PC-3 (cell line): ENCODE measurements at regions not wholly inside any gene's neighbourhood (a gene's known extent, or its start where the extent isn't known, plus 50 kb on each side); places are given as distances from the start of the nearest gene placed in this dataset.

ENCODE experiments used
- ATAC-seq: fragments of 200-7000 bp; cut with Tn5 transposase; 2 replicates; pipeline ENCODE4 v1.9.1; 2020; ENCODE audit warnings: mild to moderate bottlenecking, moderate library complexity
- BruUV-seq: library from RNA; stranded (reverse); fragments of 400-500 nt; replicated peaks from 2 replicates; lab custom pipeline; 2021; lab: Mats Ljungman, UMichigan
- CTCF ChIA-PET: fragments of 300-600 bp; sonication (Branson Sonifier 250); formaldehyde crosslinking; loops from one replicate; lab custom pipeline; 2022; ENCODE audit warnings: antibody characterized with exemption; lab: Charles Lee
- POLR2A ChIA-PET: fragments of 300-600 bp; sonication (Branson Sonifier 250); formaldehyde crosslinking; loops from one replicate; lab custom pipeline; 2022; ENCODE audit warnings: antibody characterized with exemption; ENCODE audit not compliant: unreplicated experiment; lab: Charles Lee
- DNase-seq: peaks from one replicate; pipeline ENCODE4 v3.0.0-alpha.2; 2015
- H2AFZ ChIP-seq: fragments of 300-600 bp; sonication (generic); 2 replicates; pipeline ENCODE4 v1.6.0; 2016; ENCODE audit warnings: antibody characterized with exemption, low read length
- H3F3A ChIP-seq: fragments of 300-600 bp; sonication (generic); one replicate; pipeline ENCODE4 v1.6.0; 2017; ENCODE audit warnings: antibody characterized with exemption, low read length, control low read depth, mild to moderate bottlenecking; ENCODE audit not compliant: unreplicated experiment
- H3K27ac ChIP-seq: fragments of 300-600 bp; sonication (generic); 2 replicates; pipeline ENCODE4 v1.5.1; 2016; ENCODE audit warnings: mild to moderate bottlenecking, low read length
- H3K27me3 ChIP-seq: fragments of 300-600 bp; sonication (generic); 2 replicates; pipeline ENCODE4 v1.6.1; 2016; ENCODE audit warnings: low read length, mixed read lengths
- H3K36me3 ChIP-seq: fragments of 300-600 bp; sonication (generic); 2 replicates; pipeline ENCODE4 v1.6.1; 2016; ENCODE audit warnings: low read depth, mixed run types, low read length, mixed read lengths
- H3K4me1 ChIP-seq: fragments of 300-600 bp; sonication (generic); 2 replicates; pipeline ENCODE4 v1.5.1; 2016; ENCODE audit warnings: low read length; ENCODE audit not compliant: insufficient read depth
- H3K4me2 ChIP-seq: fragments of 300-600 bp; sonication (generic); 2 replicates; pipeline ENCODE4 v1.6.0; 2016; ENCODE audit warnings: low read length
- H3K4me3 ChIP-seq: fragments of 300-600 bp; sonication (generic); 2 replicates; pipeline ENCODE4 v1.5.1; 2016; ENCODE audit warnings: mild to moderate bottlenecking, low read length, mixed read lengths
- H3K79me2 ChIP-seq: fragments of 300-600 bp; sonication (generic); 2 replicates; pipeline ENCODE4 v1.6.1; 2017; ENCODE audit warnings: low read length, mixed read lengths
- H3K9ac ChIP-seq: fragments of 300-600 bp; sonication (generic); 2 replicates; pipeline ENCODE4 v1.6.0; 2016; ENCODE audit warnings: mild to moderate bottlenecking, low read length
- H3K9me2 ChIP-seq: fragments of 300-600 bp; sonication (generic); replicated peaks from 2 replicates; pipeline ENCODE4 v1.6.1; 2016; ENCODE audit warnings: mixed run types, low read length, mixed read lengths
- H3K9me3 ChIP-seq: fragments of 300-600 bp; sonication (generic); 2 replicates; pipeline ENCODE4 v1.6.1; 2016; ENCODE audit warnings: low read length, mixed read lengths
- H4K20me1 ChIP-seq: fragments of 300-600 bp; sonication (generic); 2 replicates; pipeline ENCODE4 v1.6.1; 2016; ENCODE audit warnings: low read length, mixed read lengths
- CTCF ChIP-seq: fragments of 300-600 bp; sonication (generic); conservative IDR thresholded peaks from 2 replicates; pipeline ENCODE4 v1.5.1; 2017; ENCODE audit warnings: antibody characterized with exemption, low read depth, mild to moderate bottlenecking, low read length
- EZH2 ChIP-seq: fragments of 300-600 bp; sonication (generic); IDR thresholded peaks from one replicate; pipeline ENCODE4 v1.6.1; 2017; ENCODE audit warnings: antibody characterized with exemption, mild to moderate bottlenecking, low read length; ENCODE audit not compliant: unreplicated experiment
- EZH2phosphoT487 ChIP-seq: fragments of 300-600 bp; sonication (generic); IDR thresholded peaks from 2 replicates; pipeline ENCODE4 v1.6.1; 2018; ENCODE audit warnings: mild to moderate bottlenecking, antibody characterized with exemption, low read length, borderline replicate concordance
- intact Hi-C: fragments of 100-400 bp; cut with micrococcal nuclease; formaldehyde crosslinking; loops from 2 replicates; pipeline ENCODE4 v1.9.0; 2023

- Histone ChIP-seq H4K20me1 (no peaks in the 10 kb centered on the region), H3F3A (no peaks in the 10 kb centered on the region), H3K4me1 (no peaks in the 10 kb centered on the region), H3K27ac (no peak overlapping the region), H3K36me3 (no peaks in the 10 kb centered on the region), H3K9me2 (no peaks in the 10 kb centered on the region), H3K4me3 (no peak overlapping the region), H3K79me2 (no peaks in the 10 kb centered on the region), H3K4me2 (no peak overlapping the region), H3K9me3 (no peaks in the 10 kb centered on the region), H2AFZ (no peak overlapping the region), H3K27me3 (no peaks in the 10 kb centered on the region), H3K9ac (no peak overlapping the region)
- DNase-seq (no peak), ATAC-seq (no peak)
- TF ChIP-seq EZH2phosphoT487 (no peak), EZH2 (no peak), CTCF (no peak)
- ChIA-PET POLR2A (no interaction called here), CTCF (no interaction called here)
- intact Hi-C loops: no loop called here
- BruUV-seq: no TSS peak
Observed at GRCh38 chr3:72617424-72618024, 230.7 kb downstream of the SHQ1 start.

- no peaks in the 10 kb centered on the region for H3K4me1 ChIP-seq
- CTCF ChIA-PET: no interaction called here
- intact Hi-C loops: no loop called here
Observed at GRCh38 chr3:72615776-72616175, 232.5 kb downstream of the SHQ1 start.

More at GRCh38 chr3:72615776-72616175, 232.5 kb downstream of the SHQ1 start:
- no peak for DNase-seq
- H3K4me2 ChIP-seq: no peak overlapping the region
- H3K9me2 ChIP-seq: no peaks in the 10 kb centered on the region
- H3K36me3 ChIP-seq: no peaks in the 10 kb centered on the region
- no peaks in the 10 kb centered on the region for H3F3A ChIP-seq
- ATAC-seq: no peak
- no peak overlapping the region for H3K27ac ChIP-seq
- BruUV-seq: no TSS peak
- no peaks in the 10 kb centered on the region for H3K27me3 ChIP-seq
- H4K20me1 ChIP-seq: no peaks in the 10 kb centered on the region
- no peak overlapping the region for H2AFZ ChIP-seq
- H3K9me3 ChIP-seq: no peaks in the 10 kb centered on the region
- POLR2A ChIA-PET: no interaction called here
- H3K79me2 ChIP-seq: no peaks in the 10 kb centered on the region
- H3K4me3 ChIP-seq: no peak overlapping the region
- H3K9ac ChIP-seq: no peak overlapping the region
- TF ChIP-seq CTCF (no peak), EZH2phosphoT487 (no peak), EZH2 (no peak)
